NCI-H2107 treated with DMSO at 0.1 percent for 48 hours (cell line): ENCODE measurements at regions not wholly inside any gene's neighbourhood (a gene's known extent, or its start where the extent isn't known, plus 50 kb on each side); places are given as distances from the start of the nearest gene placed in this dataset.

Experiments
- DNase-seq: peaks from one replicate; lab custom pipeline; 2025; ENCODE audit not compliant: unreplicated experiment; lab: John Stamatoyannopoulos, UW

GRCh38 chr2:208545403-208546042, 138.9 kb downstream of the PTH2R start:
- DNase-seq = peak; percentile 52

GRCh38 chr2:208546107-208546506, 139.5 kb downstream of the PTH2R start:
- DNase-seq = no peak

DNA sequence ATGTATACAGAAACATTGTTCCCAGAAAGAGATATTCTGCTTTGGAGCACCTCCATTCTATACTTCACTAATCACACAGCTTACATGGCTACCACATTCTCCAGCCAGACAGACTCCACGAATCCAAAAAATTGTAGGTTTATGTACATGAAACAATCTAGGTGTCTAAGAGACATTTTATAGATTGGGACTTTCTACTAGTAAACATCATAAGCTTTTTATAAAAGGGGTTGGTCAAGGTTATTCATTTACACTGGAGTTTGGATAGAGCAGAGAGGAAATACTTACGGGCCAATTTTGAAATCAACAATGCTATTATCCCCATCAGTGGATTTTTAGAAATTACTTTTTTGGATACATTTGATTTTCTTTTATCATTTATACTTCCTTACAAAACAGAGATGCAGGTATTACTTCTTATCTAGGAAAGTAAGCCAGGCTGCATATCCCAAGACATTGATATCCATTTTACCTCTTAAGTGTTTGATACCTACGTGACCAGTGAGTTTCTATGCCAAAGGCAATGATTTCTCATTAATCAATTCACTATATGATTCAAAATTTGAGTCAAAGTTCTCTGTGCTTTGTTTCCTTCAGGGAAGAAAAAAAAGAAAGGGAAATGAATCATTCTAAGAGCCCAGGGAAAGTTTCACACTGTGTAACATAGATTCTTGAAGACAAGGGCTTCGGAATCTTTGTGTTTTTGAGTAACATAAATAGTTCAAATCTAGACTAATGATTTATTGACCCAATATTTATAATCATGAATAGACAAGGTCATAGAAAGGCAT, 140.5 kb downstream of the PTH2R start:
- no peak for DNase-seq

- DNase-seq = no peak
Observed at GRCh38 chr2:208548700-208549099, 142.1 kb downstream of the PTH2R start.

DNA sequence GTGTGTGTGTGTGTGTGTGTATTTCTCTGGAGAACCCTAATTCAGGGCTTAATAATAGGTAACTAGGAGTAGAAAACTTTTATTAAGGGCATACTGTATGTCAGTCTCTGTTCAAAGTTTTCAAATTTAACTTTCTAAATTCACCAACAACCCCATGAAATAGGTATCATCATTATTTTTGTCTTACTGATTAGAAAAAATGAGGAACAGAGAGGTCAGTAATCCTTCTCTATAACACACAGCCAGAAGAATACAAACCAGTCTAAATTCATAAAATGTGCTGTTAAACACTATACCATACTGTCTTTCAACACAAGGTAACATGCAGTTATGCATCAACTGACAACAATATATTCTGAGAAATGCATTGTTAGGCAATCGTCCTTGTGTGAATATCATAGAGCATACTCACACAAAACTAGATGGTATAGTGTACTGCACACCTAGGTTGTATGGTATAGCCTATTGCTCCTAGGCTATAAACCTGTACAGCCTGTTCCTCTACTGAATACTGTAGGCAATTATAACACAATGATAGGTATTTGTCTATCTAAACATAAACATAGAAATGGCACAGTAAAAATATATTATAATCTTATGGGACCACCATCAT, 143.1 kb downstream of the PTH2R start:
- no peak for DNase-seq

DNA sequence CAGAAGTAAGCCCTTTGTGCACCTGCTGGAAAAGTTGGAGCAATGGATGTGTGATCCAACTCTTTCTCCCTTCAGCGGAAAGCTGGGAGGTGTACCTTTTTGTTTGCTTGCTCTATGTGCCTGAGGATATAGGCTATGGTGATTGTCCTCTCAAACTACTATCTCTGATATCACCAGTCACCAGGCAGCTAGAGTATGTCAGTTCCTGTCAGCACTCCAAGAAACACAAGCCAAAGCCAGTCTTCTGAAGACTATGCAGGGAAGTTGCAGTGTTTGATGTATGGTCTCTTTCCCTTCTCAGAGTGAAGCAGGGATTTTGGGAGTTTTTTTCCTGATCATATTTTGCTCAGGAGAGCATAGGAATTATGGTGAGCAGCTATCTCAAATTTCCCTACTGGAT, 146.4 kb downstream of the PTH2R start:
- no peak for DNase-seq

GRCh38 chr2:208556983-208557484, 150.4 kb downstream of the PTH2R start:
- peak; percentile 24 for DNase-seq

- no peak for DNase-seq
Observed at GRCh38 chr2:208565690-208566416, 159.3 kb downstream of the PTH2R start.

DNA sequence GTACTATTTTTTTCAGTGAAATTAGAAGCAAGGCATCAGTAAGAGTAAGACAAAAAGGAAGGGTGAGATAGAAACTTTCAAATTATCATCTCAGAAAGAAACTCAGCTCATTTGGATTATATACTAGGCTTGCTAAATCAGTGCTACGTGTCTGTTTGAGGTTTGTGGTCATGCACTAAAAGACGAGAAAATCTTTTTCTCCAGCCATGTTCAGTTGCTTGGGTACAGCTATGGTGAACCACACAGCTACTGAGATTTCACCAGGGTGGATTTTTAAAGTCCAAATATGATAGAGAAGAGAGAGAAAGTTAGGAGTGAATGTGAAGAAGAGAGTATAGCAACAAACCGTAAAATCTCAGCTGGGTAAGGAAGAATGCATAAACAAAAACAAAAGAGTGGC, 161.6 kb downstream of the PTH2R start:
- DNase-seq = no peak

DNA sequence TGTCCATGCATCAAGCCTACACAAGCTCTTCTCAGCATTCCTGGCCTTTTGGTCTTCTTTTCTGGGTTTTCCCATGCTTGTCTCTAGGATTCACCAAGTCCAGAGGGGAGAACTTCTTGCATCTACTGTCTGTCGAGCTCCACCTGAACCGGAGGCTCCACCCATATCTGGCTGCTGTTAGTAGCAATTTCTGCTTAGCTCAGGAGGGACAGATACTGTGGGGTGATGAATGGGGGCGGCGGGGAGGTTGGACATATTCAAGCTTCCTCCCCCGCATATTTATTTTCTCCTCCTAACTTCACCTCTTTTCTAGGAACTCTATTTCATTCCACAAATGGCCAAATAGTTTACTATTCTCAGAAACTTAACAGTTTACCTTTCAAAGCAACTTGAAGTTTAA, 163.5 kb downstream of the PTH2R start:
- DNase-seq = no peak

DNA sequence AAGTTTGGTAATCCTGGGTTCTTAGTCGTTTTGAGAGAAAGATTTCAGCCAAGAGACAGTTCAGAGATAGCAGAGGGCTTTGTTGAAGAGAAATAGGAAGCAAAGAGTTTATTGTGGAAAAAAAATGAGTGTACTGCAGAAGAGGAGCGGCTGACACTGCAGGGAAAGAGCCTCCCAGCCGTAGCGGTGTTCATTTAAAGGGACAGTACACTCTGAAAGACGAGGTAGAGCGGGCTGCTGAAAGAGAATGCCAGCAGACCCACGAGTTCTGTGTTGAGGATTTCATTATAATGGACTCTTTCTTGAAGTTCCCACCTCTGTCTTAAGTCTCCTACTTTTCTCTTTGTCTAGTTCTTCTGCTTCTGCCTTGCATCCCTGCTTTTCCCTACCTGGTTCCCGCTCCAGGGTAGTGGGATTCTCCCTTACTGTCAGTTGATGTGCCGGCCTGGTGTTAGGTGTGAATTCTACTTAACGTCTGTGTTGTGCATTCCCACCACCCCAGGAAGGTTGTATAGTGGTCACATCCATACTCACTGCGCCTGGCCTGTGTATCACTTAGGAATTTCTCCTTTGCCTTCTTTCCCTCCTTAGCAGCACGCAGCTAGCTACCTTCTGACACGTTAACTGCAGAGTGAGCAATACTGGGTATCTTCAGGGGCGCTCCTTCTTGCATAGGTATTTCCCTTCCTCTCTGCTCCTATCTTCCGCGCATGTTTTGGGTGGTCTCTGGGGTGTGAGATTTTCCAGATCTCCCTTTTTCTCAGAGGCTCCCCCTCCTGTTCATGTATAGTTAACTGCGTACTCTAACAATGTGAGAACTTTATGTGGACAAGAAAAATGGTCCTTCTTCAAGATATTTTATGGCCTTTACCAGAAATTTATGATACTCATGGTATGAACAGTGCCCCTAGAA, 164.5 kb downstream of the PTH2R start:
- no peak for DNase-seq

DNA sequence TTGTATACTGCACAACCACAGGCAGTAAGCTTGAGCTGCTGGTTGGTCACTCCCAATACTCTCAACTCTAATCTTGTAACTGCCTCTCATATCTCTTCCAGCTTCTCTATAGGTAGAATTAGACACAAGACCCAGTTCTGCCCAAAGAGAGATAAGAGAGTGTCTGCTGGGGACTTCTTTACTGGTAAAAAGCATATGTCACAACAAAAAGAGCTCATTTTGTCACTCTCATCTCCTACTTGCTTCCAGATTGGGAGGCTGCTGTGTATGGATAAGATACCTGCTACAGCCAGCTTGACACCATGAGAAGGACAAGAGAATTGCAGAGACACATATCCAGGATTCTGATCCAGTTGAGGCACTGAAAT, 165.2 kb downstream of the PTH2R start:
- DNase-seq = no peak

- no peak for DNase-seq
Observed at GRCh38 chr2:208573569-208573968, 167.0 kb downstream of the PTH2R start.

GRCh38 chr2:208579678-208580077, 173.1 kb downstream of the PTH2R start:
- DNase-seq = no peak

GRCh38 chr2:208584378-208584985, 177.9 kb downstream of the PTH2R start:
- DNase-seq = no peak

DNA sequence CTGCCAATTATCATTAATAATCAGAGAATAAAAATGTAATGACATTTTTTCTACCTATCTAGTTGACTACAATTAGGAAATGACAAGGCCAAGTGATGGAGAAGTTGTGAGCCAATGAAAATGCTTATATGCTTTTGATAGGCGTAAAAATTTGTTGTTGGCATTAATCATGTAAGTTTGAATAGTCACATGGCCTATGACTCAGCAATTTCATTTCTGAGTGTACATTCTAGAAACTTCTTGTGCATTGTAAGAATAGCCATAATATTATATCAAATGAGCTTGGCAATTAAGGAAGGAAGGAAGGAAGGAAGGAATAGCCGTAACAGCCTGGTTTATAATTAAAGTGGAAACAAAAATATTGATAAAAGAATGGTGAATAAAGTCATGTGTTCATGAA, 179.9 kb downstream of the PTH2R start:
- no peak for DNase-seq

DNA sequence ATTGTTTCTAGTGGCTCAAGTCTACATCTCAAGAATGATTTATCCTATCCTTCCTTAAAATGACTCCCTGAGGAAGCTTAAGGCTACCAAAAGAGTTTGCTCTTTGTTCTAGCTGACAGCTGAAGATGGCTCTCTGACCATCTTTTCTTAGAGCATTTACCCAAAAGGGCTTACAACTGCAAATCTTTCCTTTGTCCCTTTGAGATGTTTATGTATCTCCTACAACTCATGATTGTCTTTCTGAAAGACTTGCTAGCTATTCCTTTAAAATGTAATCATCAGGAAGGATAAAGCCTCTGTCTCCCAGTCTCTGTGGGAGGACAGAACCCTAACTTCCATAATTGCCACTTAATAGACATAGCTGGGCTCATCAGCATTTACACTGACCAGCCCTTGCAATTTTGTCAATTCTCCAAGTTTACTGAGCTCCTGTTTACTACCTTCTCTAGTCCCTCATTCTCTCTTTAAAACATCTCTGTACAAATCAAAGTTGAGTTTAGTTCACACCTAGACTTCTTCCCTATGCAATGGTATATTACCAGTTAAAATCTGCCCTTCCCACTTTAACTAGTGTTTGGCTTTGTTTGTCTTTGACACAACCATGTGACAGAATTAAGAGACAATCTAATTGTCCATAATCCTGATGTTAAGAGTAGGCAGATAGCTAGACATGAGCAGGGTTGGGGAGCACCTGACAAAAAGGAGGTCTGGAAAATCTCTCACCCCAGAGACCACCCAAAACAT, 188.2 kb downstream of the PTH2R start:
- DNase-seq = no peak

DNA sequence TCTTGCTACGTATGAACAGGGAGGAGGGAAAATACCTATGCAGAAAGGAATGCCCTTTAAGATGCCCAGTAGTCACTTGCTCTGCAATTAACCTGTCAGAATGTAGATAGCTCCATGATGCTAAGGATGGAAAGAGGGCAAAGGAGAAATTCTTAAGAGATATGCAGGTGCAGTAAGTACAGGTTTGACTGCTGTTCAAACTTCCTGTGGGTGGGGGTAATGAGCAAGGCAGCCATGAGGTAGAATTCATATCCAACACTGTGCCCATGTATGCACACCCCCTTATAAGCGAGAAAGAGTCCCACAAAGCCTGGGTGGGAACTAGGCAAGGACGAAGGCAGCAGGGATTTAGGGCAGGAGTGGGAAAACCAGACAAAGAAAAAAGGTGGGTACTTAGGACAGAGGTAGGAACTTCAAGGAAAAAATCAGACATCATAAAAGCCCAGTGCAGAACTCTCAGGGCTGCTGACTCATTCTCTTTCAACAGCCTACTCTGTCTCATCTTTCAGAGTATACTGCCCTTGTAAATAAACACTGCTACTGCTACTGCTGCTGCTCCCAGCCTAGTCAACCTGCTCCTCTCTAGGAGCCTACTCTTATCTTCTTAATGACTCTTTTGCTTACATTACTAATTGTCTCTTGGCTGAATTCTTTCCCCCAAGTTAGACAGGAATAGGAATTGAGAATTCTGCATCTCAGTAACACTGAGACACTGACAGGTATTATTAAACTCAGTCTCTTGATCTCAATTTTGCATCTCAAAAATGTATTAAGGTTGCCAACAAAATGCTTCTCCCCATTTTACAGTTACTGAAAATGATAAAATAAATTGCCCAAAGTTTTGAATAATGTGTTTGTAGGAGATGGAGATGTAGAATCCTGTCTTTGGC, 189.0 kb downstream of the PTH2R start:
- no peak for DNase-seq
